ENCODE measurements at regions not wholly inside any gene's neighbourhood (a gene's known extent, or its start where the extent isn't known, plus 50 kb on each side); places are given as distances from the start of the nearest gene placed in this dataset.

DNA sequence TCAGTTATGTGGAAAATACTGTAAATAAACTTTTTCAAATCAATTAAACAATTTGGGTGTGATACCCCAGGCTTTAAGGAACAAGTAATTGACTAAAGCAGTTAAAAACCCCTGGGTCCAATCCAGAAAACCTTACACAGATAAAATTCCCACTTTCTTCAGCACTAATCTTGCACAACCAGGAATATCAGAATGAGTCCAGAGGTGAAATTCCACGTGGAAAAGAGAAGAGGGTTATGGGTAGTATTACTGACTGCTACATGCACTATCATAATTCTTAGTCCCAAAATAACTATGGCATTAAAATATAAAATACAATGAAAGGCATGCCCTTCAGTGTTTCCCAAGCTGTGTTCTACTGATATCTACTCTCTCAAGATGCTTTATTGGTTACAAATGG, 135.7 kb upstream of the STEAP4 start:
- Histone ChIP-seq H3K36me3 (ENCODE audit: control insufficient read depth, insufficient read depth, low read length) (no peaks in the 10 kb centered on the region), H3K9me3 (ENCODE audit: control insufficient read depth, insufficient read depth, low read depth, low read length) (no peaks in the 10 kb centered on the region), H3K27me3 (ENCODE audit: control insufficient read depth, insufficient read depth, low read length) (no peaks in the 10 kb centered on the region), H3K4me2 (ENCODE audit: extremely low read depth, insufficient read depth, low read length) (no peak overlapping the region), H4K20me1 (ENCODE audit: control insufficient read depth, extremely low read depth, insufficient read depth, low read length) (no peaks in the 10 kb centered on the region), H3K9ac (ENCODE audit: insufficient read depth, low read length) (no peak overlapping the region), H3K4me3 (replicated peaks in 1 of 4; ENCODE audit: control extremely low read depth in 1 of 4, insufficient read depth in 1 of 4, low read depth in 3 of 4, low read length in 4 of 4) (no peak overlapping the region), H3K27ac (ENCODE audit: insufficient read depth, low read length) (no peak overlapping the region), H2AFZ (ENCODE audit: low read length) (no peak overlapping the region), H3K79me2 (ENCODE audit: control insufficient read depth, insufficient read depth, low read length) (no peaks in the 10 kb centered on the region), H3K4me1 (ENCODE audit: control insufficient read depth, extremely low read depth, insufficient read depth, low read length) (no peaks in the 10 kb centered on the region)
- no peak for TF ChIP-seq EZH2 (IDR thresholded peaks at IDR 0.05; ENCODE audit: low read length, missing control alignments)
- TF ChIP-seq, protein P1, sequence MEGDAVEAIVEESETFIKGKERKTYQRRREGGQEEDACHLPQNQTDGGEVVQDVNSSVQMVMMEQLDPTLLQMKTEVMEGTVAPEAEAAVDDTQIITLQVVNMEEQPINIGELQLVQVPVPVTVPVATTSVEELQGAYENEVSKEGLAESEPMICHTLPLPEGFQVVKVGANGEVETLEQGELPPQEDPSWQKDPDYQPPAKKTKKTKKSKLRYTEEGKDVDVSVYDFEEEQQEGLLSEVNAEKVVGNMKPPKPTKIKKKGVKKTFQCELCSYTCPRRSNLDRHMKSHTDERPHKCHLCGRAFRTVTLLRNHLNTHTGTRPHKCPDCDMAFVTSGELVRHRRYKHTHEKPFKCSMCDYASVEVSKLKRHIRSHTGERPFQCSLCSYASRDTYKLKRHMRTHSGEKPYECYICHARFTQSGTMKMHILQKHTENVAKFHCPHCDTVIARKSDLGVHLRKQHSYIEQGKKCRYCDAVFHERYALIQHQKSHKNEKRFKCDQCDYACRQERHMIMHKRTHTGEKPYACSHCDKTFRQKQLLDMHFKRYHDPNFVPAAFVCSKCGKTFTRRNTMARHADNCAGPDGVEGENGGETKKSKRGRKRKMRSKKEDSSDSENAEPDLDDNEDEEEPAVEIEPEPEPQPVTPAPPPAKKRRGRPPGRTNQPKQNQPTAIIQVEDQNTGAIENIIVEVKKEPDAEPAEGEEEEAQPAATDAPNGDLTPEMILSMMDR (conservative IDR thresholded peaks at IDR 0.05 in 1 of 2, IDR thresholded peaks at IDR 0.05 in 1 of 2; ENCODE audit: low read depth in 1 of 2, low read length in 2 of 2), result no peak
- no peak for DNase-seq (ENCODE audit: low read depth in 2 of 2)

DNA sequence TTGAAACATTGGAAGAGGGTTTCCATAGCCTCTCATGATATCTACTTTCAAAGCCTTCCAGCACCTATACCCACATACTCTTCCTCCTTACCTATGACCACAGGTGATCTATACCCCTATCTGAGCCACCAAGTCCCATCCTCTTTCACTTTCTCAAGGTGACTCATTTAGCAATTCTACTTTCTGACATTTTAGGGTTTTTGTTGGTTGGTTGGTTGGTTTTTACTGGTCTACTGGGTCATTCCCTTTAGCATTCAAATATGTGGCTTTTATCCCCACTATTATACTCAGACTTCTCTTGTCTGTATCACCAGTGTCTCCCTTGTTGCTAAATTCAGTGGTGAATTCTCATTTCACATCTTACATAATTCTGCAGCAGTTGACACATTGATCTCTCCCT, 130.4 kb upstream of the STEAP4 start:
- no peak overlapping the region for H3K4me3 ChIP-seq (replicated peaks in 1 of 4; ENCODE audit: control extremely low read depth in 1 of 4, insufficient read depth in 1 of 4, low read depth in 3 of 4, low read length in 4 of 4)
- no peak overlapping the region for H2AFZ ChIP-seq (ENCODE audit: low read length)

DNA sequence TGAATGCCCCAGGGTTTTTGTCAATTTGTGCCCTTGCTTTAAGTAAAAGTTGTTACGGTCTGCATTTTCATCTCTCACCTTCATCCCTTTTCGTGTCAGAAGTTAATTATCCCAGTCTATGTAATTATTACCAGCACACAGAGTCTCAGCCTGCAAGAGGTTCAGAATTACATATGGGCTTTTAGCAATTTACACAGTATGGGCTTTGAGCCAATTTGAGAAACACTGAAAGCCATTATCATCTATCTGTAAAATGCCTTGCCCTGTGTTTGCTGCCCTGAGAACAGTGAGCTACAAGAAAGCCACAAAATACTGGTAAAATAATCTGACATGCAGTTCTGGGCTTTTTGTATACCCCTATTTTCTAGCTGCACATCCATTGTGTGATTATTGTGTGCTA, 125.6 kb upstream of the STEAP4 start:
- Histone ChIP-seq H3K27ac (ENCODE audit: insufficient read depth, low read length) (no peak overlapping the region), H2AFZ (ENCODE audit: low read length) (no peak overlapping the region), H3K36me3 (ENCODE audit: control insufficient read depth, insufficient read depth, low read length) (no peaks in the 10 kb centered on the region), H3K9me3 (ENCODE audit: control insufficient read depth, insufficient read depth, low read depth, low read length) (no peaks in the 10 kb centered on the region), H3K79me2 (ENCODE audit: control insufficient read depth, insufficient read depth, low read length) (no peaks in the 10 kb centered on the region), H4K20me1 (ENCODE audit: control insufficient read depth, extremely low read depth, insufficient read depth, low read length) (no peaks in the 10 kb centered on the region), H3K4me1 (ENCODE audit: control insufficient read depth, extremely low read depth, insufficient read depth, low read length) (no peaks in the 10 kb centered on the region), H3K4me3 (replicated peaks in 1 of 4; ENCODE audit: control extremely low read depth in 1 of 4, insufficient read depth in 1 of 4, low read depth in 3 of 4, low read length in 4 of 4) (no peak overlapping the region), H3K4me2 (ENCODE audit: extremely low read depth, insufficient read depth, low read length) (no peak overlapping the region), H3K27me3 (ENCODE audit: control insufficient read depth, insufficient read depth, low read length) (no peaks in the 10 kb centered on the region), H3K9ac (ENCODE audit: insufficient read depth, low read length) (no peak overlapping the region)
- TF ChIP-seq, protein P1 (conservative IDR thresholded peaks at IDR 0.05 in 1 of 2, IDR thresholded peaks at IDR 0.05 in 1 of 2; ENCODE audit: low read depth in 1 of 2, low read length in 2 of 2), result no peak
- TF ChIP-seq EZH2 (IDR thresholded peaks at IDR 0.05; ENCODE audit: low read length, missing control alignments), result no peak
- DNase-seq (ENCODE audit: low read depth in 2 of 2), result no peak

More for the DNA sequence above, 130.4 kb upstream of the STEAP4 start:
- Histone ChIP-seq H3K27me3 (ENCODE audit: control insufficient read depth, insufficient read depth, low read length) (no peaks in the 10 kb centered on the region), H3K9ac (ENCODE audit: insufficient read depth, low read length) (no peak overlapping the region), H3K36me3 (ENCODE audit: control insufficient read depth, insufficient read depth, low read length) (no peaks in the 10 kb centered on the region), H3K27ac (ENCODE audit: insufficient read depth, low read length) (no peak overlapping the region), H4K20me1 (ENCODE audit: control insufficient read depth, extremely low read depth, insufficient read depth, low read length) (no peaks in the 10 kb centered on the region), H3K9me3 (ENCODE audit: control insufficient read depth, insufficient read depth, low read depth, low read length) (no peaks in the 10 kb centered on the region), H3K4me2 (ENCODE audit: extremely low read depth, insufficient read depth, low read length) (no peak overlapping the region), H3K79me2 (ENCODE audit: control insufficient read depth, insufficient read depth, low read length) (no peaks in the 10 kb centered on the region), H3K4me1 (ENCODE audit: control insufficient read depth, extremely low read depth, insufficient read depth, low read length) (no peaks in the 10 kb centered on the region)
- TF ChIP-seq, protein P1 (conservative IDR thresholded peaks at IDR 0.05 in 1 of 2, IDR thresholded peaks at IDR 0.05 in 1 of 2; ENCODE audit: low read depth in 1 of 2, low read length in 2 of 2), result no peak
- no peak for TF ChIP-seq EZH2 (IDR thresholded peaks at IDR 0.05; ENCODE audit: low read length, missing control alignments)
- DNase-seq (ENCODE audit: low read depth in 2 of 2), result no peak

Measured in fibroblast of lung (primary cell).